HG02973 (cell line): ENCODE measurements at regions not wholly inside any gene's neighbourhood (a gene's known extent, or its start where the extent isn't known, plus 50 kb on each side); places are given as distances from the start of the nearest gene placed in this dataset.

ENCODE experiments used
- ATAC-seq: cut with Tn5 transposase; IDR thresholded peaks from one replicate; pipeline ENCODE4 v1.9.1; 2021; ENCODE audit warnings: moderate library complexity; ENCODE audit not compliant: unreplicated experiment

GRCh38 chr16:74183601-74184360, 112.8 kb upstream of the PSMD7 start:
- ATAC-seq, result no peak

- ATAC-seq, result no peak
These were observed 126.8 kb upstream of the PSMD7 start for GRCh38 chr16:74169687-74170376.

GRCh38 chr16:74169066-74169465, 127.5 kb upstream of the PSMD7 start:
- ATAC-seq, result no peak

- no peak for ATAC-seq
These were observed 128.2 kb upstream of the PSMD7 start for GRCh38 chr16:74168445-74168844.

GRCh38 chr16:74166456-74166855, 130.2 kb upstream of the PSMD7 start:
- no peak for ATAC-seq

- ATAC-seq, result no peak
These were observed 131.0 kb upstream of the PSMD7 start for GRCh38 chr16:74165566-74166080.

GRCh38 chr16:74160759-74161158, 135.9 kb upstream of the PSMD7 start:
- ATAC-seq, result no peak

- no peak for ATAC-seq
These were observed 142.8 kb upstream of the PSMD7 start for GRCh38 chr16:74153773-74154172.

GRCh38 chr16:74146643-74147042, 150.0 kb upstream of the PSMD7 start:
- no peak for ATAC-seq

GRCh38 chr16:74143171-74143570, 153.4 kb upstream of the PSMD7 start:
- ATAC-seq, result no peak

GRCh38 chr16:74141015-74141414, 155.6 kb upstream of the PSMD7 start:
- ATAC-seq, result no peak

- no peak for ATAC-seq
These were observed 156.1 kb upstream of the PSMD7 start for GRCh38 chr16:74140557-74140956.

- ATAC-seq, result no peak
These were observed 172.8 kb upstream of the PSMD7 start for GRCh38 chr16:74123826-74124225.

GRCh38 chr16:74123195-74123594, 173.4 kb upstream of the PSMD7 start:
- no peak for ATAC-seq

- ATAC-seq, result no peak
These were observed 178.8 kb upstream of the PSMD7 start for GRCh38 chr16:74117798-74118197.

- ATAC-seq, result no peak
These were observed 183.1 kb upstream of the PSMD7 start for GRCh38 chr16:74113545-74113944.

- no peak for ATAC-seq
These were observed 185.1 kb upstream of the PSMD7 start for GRCh38 chr16:74111456-74111982.

- ATAC-seq, result peak; percentile 82
These were observed 188.6 kb upstream of the PSMD7 start for GRCh38 chr16:74107795-74108610.

GRCh38 chr16:74104022-74104421, 192.6 kb upstream of the PSMD7 start:
- ATAC-seq, result no peak

- no peak for ATAC-seq
These were observed 195.1 kb upstream of the PSMD7 start for GRCh38 chr16:74101379-74102137.
